Neural cell (in vitro differentiated cells): ENCODE measurements at regions not wholly inside any gene's neighbourhood (a gene's known extent, or its start where the extent isn't known, plus 50 kb on each side); places are given as distances from the start of the nearest gene placed in this dataset.

Experiments used
- CTCF ChIP-seq: fragments of 450-650 bp; IDR thresholded peaks from 2 replicates; pipeline ENCODE4 v1.5.1; 2014; ENCODE audit warnings: antibody characterized with exemption, mild to moderate bottlenecking, moderate library complexity; ENCODE audit not compliant: poor library complexity, severe bottlenecking
- TF ChIP-seq, protein P1 (sequence below): IDR thresholded peaks from 2 replicates; pipeline ENCODE4 v1.6.1; 2012; ENCODE audit warnings: borderline replicate concordance

GRCh38 chr3:13238687-13239466 is 165.6 kb upstream of the IQSEC1 start:
- TF ChIP-seq CTCF = no peak
- TF ChIP-seq, protein P1, sequence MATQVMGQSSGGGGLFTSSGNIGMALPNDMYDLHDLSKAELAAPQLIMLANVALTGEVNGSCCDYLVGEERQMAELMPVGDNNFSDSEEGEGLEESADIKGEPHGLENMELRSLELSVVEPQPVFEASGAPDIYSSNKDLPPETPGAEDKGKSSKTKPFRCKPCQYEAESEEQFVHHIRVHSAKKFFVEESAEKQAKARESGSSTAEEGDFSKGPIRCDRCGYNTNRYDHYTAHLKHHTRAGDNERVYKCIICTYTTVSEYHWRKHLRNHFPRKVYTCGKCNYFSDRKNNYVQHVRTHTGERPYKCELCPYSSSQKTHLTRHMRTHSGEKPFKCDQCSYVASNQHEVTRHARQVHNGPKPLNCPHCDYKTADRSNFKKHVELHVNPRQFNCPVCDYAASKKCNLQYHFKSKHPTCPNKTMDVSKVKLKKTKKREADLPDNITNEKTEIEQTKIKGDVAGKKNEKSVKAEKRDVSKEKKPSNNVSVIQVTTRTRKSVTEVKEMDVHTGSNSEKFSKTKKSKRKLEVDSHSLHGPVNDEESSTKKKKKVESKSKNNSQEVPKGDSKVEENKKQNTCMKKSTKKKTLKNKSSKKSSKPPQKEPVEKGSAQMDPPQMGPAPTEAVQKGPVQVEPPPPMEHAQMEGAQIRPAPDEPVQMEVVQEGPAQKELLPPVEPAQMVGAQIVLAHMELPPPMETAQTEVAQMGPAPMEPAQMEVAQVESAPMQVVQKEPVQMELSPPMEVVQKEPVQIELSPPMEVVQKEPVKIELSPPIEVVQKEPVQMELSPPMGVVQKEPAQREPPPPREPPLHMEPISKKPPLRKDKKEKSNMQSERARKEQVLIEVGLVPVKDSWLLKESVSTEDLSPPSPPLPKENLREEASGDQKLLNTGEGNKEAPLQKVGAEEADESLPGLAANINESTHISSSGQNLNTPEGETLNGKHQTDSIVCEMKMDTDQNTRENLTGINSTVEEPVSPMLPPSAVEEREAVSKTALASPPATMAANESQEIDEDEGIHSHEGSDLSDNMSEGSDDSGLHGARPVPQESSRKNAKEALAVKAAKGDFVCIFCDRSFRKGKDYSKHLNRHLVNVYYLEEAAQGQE = no peak
